HG03064 (cell line): ENCODE measurements at regions not wholly inside any gene's neighbourhood (a gene's known extent, or its start where the extent isn't known, plus 50 kb on each side); places are given as distances from the start of the nearest gene placed in this dataset.
A peak's percentile ranks its signal among the peaks of the same experiment; 100 is the strongest.

Experiments
- ATAC-seq: cut with Tn5 transposase; IDR thresholded peaks from one replicate; pipeline ENCODE4 v1.9.1; 2021; ENCODE audit warnings: low read depth; ENCODE audit not compliant: unreplicated experiment

DNA sequence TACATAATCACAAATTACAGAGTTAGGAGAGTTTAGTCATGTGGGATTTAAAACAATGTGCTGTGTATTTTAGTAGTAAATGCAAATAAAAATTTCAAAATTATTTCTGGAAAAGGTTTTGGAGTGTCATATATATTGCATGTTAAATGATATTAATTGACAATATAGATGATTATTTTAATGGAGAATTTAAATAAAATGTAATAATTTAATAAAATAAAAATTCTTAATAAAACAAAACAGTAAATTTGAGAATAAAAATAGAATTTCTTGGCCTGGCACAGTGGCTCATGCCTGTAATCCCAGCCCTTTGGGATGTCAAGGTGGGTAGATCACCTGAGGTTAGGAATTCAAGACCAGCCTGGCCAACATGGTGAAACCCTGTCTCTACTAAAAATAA is 1442.8 kb upstream of the ALCAM start:
- no peak for ATAC-seq

DNA sequence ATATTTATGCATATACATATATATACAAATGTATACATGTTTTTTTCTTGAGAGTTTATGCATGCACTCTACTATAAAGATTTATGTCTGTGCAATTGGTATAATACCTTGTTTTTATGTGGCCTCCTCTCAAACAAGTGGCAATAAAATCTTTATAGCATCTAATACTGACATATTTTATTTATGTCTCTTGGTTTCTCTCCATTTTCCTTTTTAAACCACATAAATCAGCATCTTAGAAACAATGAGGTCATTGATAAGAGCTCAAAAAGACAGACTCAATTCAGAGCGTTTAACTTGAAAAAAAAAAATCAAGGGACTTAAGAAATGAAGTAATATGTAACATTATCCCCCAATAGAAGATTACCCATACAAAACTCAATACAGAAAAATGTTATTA is 1442.2 kb upstream of the ALCAM start:
- ATAC-seq: no peak

DNA sequence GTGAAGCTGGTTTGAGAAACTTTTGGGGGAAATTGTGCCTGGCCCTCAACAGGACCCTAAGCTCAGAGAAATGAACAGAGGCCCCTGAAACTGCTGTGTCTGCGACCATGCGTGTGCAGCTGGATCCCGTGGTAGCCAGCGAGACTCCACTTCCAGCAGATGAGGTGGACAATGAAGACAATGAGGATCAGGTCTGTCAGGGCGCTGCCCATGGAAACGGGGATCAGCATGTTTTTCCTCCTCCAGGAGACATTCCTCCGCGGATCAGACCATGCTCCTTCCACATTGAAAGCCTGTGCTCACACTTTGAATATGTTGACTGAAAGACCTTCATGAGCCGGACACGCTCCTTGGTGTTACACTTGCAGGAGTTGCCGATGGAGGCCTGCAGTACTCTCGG is 1439.8 kb upstream of the ALCAM start:
- ATAC-seq: no peak

DNA sequence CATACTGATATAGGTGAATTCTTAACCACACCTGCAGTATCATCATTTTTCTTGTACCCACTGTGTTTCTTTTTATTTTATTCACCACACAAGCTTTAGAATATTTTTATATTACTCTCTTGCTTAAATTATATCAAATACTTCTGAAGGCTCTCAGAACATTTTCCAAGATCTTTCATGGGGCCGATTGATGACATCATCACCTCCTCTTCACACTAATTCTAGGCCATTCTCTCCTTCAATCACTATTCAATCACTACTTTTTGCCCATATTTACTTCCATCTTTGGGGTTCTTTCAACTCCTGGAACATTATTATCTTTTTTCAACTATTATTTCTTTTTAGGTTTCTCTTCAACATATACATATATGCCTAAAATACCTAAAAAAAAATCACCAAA is 1438.8 kb upstream of the ALCAM start:
- ATAC-seq: no peak

DNA sequence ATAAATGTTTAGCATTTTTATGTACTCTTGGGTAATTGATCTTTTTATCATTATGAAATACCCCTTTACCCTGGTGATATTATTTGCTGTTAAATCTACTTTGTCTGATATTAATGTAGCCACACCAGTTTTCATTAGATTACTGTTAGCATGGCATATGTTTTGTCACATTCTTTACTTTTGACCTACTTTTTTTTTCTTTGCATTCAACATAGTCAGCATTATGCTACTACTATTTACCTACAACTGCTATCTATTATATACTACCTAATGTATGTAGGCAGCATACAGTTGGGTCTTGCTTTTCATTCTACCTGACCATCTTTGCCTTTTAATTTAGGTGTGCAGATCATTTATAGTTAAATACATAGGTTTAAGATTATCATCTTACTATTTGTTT is 1429.6 kb upstream of the ALCAM start:
- no peak for ATAC-seq

DNA sequence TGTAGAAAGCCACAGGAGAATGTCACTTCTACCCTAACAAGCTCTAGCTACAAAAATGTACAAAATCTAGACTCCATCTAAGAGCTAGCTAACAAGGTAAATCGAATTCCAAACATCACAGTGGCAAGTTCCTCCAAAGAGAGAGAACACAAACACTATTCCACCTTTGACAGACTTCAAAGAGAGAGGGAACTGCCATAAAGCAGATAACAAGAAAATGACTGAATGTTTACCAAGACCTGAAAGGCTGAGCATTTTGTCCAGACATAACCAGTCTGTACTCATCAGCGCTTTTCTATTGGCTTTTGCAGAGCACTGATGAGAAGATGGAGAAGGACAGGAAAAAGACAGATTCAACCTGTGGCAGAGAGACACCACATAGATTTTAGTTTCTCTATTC is 1419.6 kb upstream of the ALCAM start:
- no peak for ATAC-seq

DNA sequence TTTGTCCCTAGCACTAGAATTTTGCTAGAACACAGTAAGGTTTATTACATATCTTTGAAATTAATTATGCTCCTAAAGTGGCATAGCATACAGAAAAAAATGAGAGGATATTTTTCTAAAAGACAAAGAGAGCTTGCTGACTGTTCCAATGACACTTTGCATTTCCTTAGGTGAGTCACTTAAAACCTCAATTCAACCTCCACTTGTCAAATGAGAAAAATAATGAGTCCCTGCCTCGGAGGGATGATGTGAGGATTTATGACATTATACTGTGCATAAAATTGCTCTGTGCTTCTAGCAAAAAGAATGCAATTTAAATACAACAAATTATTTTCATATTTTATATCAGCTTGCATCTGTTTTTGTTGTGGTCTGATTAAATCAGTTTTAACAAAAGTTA is 1417.0 kb upstream of the ALCAM start:
- no peak for ATAC-seq

DNA sequence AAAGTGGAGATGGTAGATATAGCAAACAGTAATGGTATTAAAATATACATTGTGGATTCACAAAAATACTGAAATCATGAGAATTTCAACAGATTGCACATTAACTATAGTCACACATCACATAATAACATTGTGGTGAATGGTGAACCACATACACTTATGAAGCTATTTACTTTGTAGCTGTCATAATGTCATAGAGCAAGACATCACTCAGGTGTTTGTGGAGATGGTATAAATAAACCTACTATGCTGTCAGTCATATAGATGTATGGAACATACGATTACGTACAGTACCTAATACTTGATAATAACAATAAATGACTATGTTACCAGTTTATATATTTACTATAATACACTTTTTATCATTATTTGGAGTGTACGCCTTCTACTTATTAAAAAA is 1416.0 kb upstream of the ALCAM start:
- no peak for ATAC-seq

DNA sequence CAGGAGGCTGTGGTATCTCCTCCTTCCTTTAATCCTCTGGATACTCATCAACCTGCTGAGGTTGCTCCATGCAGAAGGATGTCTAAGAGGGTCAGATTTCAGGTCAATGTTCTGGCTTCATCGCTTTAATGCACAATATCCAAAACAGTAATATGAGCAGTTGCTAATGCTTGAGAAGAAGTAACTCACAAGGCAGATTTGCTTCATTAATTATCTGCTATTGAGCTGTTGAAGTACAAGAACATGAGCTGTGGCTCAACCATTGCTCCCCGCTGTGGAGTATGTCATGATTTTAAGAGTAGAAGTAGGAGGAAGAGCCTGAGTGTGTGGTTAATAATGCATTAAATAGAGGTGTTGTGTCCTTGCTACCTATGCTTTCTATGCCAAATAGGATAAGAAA is 1412.9 kb upstream of the ALCAM start:
- no peak for ATAC-seq

DNA sequence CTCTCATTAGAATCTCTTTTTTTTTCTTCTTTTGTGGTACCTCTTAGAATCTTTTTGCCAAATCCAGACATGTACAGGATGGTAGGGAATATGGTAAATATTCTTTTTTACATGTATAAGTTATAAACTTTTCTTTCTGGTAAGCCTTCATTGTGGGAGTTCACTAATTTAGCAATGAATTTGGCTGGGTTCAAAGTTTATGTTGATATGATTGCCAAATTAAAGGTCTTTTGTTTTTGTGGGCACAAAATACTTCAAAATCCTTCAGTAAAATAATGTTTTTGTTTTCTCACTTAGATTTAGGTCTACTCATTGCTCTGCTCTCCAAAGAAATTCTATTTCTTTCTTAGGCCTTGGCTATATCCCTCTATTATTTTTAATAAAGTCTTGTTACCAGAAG is 1405.9 kb upstream of the ALCAM start:
- no peak for ATAC-seq

DNA sequence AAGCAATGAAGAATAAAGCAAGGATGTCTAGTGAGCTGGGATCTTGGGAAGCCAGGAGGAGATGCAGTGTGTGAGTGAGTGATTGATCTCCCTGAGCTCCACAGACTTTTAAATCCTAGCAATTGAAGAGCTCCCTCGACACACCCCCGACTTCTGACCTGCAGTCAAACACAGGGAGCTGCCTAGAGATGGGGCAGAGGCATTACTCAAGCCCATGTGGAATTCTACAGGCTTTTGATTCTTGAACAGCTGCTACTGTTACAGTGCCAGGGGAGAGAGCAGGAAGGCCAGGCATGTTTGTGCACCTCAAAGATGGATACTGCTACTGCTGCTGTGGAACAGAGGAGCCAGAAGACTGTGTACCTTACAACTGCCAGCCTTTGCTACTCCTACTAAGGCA is 1403.1 kb upstream of the ALCAM start:
- no peak for ATAC-seq

DNA sequence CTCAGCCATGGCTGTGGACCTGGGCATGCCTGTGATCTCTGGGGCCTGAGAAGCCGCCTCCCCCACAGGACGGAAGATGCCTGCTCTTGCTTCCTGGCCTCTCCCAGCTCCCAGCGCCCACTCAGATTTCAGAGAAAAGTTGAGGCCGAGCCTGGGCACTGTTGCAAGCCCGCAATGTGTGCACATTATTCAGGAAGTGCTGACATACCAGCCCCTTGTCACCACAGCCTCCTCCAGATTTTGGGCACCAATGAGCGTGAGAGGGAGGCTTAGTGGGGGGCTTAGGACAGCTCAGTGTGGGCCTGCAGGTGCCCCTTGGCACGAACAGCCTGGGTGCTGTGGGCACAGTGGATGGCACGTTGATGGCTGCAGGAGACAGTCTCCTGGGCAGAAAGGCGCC is 1400.9 kb upstream of the ALCAM start:
- no peak for ATAC-seq

DNA sequence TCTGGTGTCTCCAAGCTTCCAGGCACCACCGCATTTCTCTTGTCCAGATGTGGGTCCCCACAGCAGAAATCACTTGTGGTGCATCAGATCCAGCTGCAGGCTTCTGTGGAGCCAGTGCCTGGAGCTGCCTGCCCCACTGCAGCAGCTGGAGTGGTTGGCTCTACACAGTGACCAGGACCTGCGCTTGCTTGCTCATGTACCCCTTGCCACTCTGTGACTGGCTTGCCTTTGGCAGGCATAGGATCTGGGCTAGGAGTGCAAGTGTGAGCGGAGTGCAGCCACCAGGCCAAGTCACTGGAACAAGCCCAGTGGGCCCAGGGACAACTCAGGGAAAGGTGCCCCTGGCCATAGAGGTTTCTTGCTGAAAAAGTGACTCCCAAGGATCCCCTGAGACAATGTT is 1400.0 kb upstream of the ALCAM start:
- no peak for ATAC-seq

DNA sequence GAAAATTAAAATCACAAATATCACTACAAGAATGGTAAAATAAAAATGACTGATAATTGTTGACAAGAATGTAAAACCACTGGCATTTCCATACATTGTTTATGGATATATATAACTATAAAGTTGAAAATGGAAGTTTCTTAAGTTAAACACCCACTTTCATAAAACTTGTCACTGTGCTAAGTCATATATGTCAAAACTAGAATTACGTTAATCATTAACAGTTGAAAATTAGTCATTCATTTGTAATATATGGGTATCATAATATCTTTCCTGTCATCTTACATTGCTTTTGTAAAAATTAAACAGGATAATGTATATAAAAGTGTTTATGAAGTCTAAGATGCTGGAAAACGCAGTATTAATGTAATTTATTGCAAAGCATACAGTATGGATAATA is 1398.6 kb upstream of the ALCAM start:
- no peak for ATAC-seq

DNA sequence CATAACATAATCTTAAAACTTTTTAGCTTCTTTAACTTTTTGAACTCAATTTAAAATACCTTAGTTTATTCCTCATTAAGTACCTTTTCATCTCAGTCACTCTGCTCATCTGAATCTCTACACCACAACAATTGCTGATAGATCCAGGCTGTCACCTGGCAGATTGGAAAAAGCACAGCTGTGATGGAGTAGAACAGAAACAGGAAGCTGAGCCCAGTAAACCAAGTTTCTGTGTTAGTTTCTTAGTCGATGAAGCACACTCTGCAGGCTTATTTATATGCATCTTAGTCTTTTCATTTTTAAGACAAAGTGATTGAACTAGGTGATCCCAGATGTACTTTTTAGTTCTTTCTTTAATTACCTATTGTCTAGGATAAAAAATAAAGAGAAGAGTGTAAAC is 1398.0 kb upstream of the ALCAM start:
- peak; percentile 90 for ATAC-seq

DNA sequence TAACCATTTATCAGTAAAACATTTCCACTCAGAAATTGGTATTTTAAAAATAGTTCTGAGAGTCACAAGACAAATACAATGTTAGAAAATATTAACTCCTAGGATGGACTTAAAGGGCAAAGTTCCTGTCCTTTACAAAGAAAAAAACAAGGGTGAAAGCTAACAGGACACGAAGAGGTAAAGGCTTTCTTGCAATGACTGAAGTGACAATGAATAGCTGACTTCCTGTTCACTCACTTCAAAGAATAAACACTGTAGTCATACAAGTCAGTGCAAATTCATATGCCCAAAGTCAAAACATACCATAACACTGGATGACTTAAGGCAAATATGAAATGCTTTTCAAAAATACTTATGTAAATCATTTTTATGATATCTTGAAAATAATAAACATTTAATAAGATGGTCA is 1389.8 kb upstream of the ALCAM start:
- ATAC-seq: no peak

DNA sequence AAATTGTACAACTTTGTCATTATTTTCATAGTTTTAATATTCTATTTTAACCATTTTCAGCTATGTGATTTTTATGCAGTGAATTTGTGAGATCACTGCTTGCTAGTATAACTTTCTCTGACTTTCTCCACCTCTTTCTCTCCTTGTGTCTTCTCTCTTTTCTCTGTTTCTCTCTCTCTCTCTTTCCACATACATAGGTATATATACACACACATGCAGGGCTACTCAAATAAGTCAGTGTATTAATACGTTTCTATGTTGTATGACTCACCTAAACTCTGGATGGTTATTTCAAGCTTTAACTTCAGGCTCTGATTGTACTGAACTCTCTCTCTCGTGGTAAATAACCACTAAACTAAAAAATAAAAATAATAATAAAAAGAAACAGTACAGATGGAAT is 1389.3 kb upstream of the ALCAM start:
- no peak for ATAC-seq

DNA sequence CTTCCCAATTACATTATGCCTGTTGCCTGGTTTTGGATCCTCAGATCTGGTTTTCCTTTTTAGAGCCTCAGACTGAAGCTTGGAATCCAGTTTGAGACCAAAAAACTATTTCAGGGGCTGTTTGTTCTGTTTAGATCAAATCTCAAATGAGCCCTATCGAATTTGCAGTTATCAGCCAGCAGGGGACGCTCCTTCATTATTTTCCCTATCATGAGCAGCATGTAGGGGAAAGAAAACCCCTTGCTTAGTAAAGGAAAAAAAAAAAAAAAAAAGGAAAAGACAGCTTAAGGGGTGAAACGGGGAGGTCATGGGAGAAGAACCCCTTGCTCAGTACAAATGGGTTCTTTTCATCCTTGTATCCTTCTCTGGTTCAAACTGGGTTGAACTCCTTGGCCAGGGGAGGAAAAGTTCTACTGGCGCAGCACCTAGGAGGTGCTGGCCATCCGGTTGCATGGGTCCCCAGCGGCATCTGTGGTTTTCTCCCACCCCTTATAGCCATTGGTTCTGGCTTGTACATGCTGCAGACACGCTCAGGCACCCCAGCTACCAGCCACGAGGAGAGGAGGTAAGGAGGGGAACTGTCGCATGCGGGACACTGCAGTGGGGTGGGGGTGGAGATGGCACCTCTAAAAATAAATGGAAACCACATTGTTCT is 1375.1 kb upstream of the ALCAM start:
- ATAC-seq: no peak

DNA sequence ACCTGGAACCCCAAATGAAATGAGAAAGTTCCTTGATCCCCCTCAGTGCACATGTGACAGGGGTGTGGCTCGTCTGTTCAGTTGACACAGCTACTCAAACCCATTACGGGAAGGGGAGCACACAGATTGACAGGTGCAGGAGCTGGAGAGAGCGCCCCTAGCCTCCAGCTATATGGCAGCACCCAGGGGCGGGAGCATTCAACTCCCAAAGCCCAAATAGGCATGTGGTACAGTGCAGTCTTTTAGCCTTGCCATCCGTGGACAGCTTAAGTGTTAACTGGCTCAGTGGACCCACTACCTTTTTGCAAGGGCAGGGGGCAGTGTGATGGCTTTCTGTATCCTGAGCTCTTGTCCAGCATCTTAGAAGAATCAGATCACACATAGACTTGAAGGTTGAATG is 1374.2 kb upstream of the ALCAM start:
- no peak for ATAC-seq

DNA sequence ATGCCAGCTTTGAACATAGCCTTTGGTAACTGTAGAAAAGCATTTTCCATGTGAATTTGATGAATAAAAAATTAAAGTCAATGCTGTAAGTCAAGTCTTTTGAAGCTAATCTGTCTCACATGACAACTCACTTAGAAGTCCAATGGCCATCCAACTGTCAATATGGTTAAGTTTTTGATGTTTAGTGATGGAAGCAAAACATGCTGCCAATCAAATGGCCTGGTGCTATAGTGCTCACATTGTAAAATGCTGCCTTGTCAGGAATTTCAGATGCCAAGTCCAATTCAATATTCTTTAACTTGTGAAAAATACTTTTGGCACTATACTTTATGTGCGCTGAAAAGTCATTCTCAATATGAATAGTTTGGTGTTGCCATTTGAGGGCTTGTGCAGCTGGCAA is 1361.8 kb upstream of the ALCAM start:
- ATAC-seq: no peak

DNA sequence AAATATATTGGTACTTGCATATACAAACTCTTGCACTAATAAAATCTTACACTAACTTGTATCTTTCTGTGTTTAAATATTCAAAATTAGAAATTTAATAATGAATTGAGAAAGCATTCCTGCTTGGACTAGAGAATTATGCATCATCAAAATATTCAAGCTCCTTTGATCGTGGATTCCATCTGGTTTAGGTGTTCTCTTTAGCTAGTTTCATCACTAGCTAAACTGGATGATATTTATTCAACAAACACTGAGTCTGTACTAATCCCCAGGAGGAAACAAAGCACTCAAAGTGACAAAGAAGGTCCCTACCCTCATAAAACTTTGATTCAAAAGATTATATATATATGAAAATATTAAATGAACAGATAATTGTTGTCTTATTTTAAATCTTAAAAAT is 1360.9 kb upstream of the ALCAM start:
- ATAC-seq: no peak

DNA sequence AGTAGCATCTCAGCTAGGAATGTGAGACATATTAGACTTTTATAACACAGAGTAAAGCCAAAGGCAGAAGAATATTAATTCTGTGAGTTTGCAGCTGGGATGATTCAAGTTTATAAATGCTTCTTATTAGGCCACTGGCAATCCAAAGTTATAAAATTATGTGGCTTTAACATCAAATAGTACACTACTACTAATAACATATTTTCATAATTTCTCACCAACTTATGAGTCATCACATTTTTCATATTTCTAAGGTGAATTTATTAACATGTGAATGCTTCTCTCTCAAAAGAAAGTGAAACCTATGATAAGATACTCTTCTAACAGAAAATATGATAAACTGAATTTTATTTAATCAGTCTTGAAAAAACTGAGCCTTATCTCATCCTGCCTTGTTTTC is 1348.2 kb upstream of the ALCAM start:
- ATAC-seq: no peak

DNA sequence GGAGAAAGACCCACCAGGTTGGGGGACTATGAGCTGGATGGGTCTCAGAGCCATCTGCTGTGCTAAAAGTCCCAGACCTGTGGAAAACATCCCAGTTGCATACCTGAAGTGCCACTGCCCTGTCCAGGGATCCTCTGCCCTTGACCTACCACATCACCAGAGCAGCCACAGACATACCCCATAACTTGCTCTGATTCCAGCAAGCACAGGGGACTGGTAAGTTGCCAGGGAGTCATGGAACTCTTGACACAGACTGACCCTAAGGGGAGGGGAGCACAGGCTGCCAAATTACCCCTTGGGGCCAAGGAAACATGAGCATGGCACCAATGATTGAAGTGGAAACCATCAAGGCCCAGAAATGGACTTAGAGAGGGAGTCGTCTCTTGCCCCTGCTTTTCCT is 1335.1 kb upstream of the ALCAM start:
- ATAC-seq: no peak
